ENCODE measurements at regions not wholly inside any gene's neighbourhood (a gene's known extent, or its start where the extent isn't known, plus 50 kb on each side); places are given as distances from the start of the nearest gene placed in this dataset.

GRCh38 chr14:44361083-44361482 lies 146.0 kb downstream of the FSCB start:
- no peak for TF ChIP-seq CTCF (IDR thresholded peaks at IDR 0.05)
- no peak for TF ChIP-seq POLR2A (IDR thresholded peaks at IDR 0.05)
- TF ChIP-seq EP300 (IDR thresholded peaks at IDR 0.05), result no peak
